Anterior cingulate cortex (tissue), 58 donors: ENCODE measurements at regions not wholly inside any gene's neighbourhood (a gene's known extent, or its start where the extent isn't known, plus 50 kb on each side); places are given as distances from the start of the nearest gene placed in this dataset.
A peak's percentile ranks its signal among the peaks of the same experiment; 100 is the strongest.

Source experiments
- DNase-seq, 58 donors: peaks; one replicate each; lab custom pipeline; 2025; lab: John Stamatoyannopoulos, UW

DNA sequence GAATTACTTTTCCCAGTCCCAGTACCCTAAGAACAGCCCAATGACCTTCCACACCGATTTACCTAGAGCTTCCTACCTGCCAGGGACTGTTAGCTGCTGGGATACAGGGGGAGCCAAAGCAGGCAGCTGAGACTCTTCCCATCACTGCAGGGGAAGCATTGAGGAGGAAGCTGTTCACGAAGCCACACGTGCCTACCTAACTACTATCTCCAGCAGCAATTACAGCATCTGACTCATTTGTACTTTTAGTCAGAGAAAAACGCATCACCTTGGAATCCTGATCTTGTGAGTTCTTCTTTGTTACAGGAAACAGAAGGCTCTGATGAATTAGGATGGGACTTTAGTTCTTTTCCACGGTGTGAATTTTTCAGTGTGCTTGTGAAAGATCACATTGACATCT lies 113.7 kb upstream of the DHX40 start:
- DNase-seq, result peak in 1 of 58 donors; percentile 15

GRCh38 chr17:59454633-59455105 lies 110.7 kb upstream of the DHX40 start:
- no peak for DNase-seq

- peak in 1 of 58 donors; percentile 6 for DNase-seq
These were observed 109.0 kb upstream of the DHX40 start for GRCh38 chr17:59456428-59456827.

DNA sequence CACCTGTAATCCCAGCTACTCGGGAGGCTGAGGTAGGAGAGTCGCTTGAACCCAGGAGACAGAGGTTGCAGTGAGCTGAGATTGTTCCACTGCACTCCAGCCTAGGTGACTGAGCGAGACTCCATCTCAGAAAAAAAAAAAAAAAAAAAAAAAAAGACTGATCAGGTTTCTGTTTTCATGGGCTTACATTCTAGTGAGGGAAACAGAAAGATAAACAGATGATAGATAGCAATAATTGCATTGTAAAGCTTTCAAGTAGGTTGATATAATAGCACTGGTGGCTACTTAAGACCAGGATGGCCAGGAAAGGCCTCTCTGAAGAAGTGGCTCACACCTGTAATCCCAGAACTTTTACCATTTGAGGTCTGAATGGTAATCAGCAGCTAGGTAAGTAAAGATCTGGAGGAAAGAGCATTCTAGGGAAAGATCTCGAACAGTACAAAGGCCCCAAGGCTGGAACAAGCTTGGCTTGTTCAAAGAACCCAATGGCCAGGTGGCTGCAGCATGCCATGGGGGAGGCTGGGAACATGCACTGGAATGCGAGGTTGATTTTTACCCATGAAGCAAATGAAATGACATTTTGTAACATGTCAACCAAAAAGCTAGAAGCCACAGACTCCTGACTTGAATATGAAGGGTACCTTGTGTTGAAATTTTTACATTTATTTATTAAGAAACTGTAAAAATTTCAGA lies 108.3 kb upstream of the DHX40 start:
- no peak for DNase-seq

GRCh38 chr17:59462385-59462784 lies 103.0 kb upstream of the DHX40 start:
- DNase-seq, result no peak

DNA sequence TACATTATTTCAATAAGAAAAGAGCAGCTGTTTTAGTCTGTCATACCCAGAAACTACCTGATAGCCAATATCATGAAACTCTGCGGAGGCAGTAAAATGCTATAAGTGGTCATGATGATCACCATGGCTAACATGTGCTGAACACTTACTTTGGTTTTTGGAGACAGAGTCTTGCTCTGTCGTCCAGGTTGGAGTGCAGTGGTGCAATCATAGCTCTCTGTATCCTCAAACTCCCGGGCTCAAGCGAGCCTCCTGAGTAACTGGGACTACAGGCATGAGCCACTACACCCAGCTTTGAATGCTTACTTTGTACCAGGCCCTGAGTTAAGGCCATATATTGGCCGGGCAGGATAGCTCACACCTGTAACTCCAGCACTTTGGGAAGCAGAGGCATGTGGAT lies 101.2 kb upstream of the DHX40 start:
- DNase-seq, result no peak

DNA sequence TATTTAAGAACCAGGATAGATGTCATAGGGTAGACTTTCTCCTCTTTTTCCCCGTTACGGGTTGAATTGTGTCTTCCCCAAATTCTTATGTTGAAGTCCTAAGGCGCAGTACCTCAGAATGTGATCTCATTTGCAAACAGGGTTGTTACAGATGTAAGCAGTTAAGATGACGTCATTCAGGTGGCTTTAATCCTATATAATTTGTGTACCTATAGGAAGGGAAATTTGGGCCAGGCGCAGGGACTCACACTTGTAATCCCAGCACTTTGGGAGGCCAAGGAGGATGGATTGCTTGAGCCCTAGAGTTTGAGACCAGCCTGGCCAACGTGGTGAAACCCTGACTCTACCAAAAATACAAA lies 99.5 kb upstream of the DHX40 start:
- DNase-seq, result no peak

- DNase-seq, result no peak
These were observed 98.2 kb upstream of the DHX40 start for GRCh38 chr17:59466946-59467801.

- DNase-seq, result no peak
These were observed 95.5 kb upstream of the DHX40 start for GRCh38 chr17:59469786-59470485.

DNA sequence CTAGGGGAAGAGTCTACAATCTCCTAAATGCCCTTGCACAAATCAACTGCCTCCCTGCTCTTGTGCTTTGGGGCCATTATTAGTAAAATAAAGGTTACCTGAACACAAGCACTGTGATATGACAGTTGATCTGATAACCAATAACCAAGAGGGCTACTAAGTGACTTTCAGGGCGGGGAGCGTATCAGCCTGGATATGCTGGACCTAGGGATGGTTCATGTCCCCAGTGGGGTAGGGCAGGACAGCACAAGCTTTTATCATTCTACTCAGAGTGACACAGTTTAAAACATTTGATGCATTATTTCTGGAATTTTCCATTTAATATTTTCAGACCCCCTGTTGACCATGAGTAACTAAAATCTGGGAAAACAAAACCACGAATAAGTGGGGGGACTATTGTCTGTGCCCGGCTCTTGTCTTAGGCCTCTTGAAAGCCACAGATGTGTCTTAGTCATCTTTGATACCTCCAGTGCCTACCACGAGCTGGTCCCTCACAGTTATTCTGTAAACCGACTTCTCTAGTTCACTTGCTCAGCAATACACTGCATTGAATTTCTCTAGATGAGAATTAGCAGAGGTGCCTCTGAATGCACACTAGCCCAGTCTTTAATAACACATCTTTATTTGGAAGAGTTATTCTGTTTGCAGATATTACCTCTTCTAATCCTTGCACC lies 94.6 kb upstream of the DHX40 start:
- no peak for DNase-seq

GRCh38 chr17:59476413-59476812 lies 89.0 kb upstream of the DHX40 start:
- DNase-seq, result no peak

GRCh38 chr17:59479141-59479540 lies 86.3 kb upstream of the DHX40 start:
- DNase-seq, result no peak

- DNase-seq, result no peak
These were observed 81.5 kb upstream of the DHX40 start for GRCh38 chr17:59483860-59484259.

GRCh38 chr17:59485015-59485414 lies 80.4 kb upstream of the DHX40 start:
- DNase-seq, result no peak

DNA sequence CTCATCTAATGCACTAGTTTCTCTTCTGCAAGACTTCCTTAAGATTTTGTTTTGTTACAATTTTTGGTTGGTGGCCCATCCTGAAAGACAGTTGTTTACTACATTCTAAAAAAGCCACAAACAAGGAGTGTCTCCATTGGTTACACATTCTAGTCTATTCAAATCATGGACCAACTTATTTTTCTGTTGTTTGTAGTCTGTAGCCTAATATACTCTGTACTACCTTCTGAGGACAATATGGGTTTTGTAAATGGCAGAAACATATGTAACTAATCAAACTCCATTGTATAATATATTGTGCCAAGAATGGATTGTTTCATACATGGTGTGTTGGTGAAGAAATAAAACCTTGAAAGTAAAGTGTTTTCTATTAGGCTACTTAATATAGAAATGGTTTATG lies 79.5 kb upstream of the DHX40 start:
- DNase-seq, result no peak

DNA sequence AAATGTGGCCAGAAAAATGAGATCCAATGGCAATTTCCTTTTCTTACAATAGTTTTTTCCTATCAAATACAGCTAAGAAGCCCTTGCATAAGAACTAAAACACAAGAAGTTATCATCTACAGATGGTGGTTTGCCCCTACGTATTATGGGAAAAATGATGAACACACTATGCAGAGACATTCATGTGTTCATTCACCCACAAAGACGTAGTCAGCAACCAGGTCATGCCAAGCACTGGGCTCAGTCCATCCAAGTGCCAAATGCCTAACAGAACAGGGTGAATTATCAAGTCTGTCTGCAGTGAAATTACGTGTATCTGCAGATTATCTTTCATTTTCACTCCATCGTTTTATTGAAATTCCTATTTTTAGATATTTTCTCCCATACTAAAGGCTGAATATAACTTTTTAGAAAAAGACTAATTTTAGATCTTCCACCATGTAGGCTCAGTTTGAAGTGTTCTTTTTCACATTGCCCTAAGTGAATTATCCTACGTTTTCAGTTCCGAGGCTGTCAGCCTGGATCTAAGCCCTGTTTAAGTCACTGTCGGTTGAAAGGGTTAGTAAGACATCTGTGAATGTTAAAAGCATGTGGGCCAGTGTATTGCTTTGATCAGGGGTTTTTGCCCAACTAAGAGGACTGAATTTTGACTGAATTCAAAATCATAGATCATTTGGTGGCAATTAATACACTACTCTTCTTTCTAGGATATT lies 78.1 kb upstream of the DHX40 start:
- peak in 1 of 58 donors; percentile 6 for DNase-seq

GRCh38 chr17:59488805-59489204 lies 76.6 kb upstream of the DHX40 start:
- DNase-seq, result no peak

GRCh38 chr17:59490216-59490615 lies 75.2 kb upstream of the DHX40 start:
- peak in 1 of 58 donors; percentile 23 for DNase-seq

DNA sequence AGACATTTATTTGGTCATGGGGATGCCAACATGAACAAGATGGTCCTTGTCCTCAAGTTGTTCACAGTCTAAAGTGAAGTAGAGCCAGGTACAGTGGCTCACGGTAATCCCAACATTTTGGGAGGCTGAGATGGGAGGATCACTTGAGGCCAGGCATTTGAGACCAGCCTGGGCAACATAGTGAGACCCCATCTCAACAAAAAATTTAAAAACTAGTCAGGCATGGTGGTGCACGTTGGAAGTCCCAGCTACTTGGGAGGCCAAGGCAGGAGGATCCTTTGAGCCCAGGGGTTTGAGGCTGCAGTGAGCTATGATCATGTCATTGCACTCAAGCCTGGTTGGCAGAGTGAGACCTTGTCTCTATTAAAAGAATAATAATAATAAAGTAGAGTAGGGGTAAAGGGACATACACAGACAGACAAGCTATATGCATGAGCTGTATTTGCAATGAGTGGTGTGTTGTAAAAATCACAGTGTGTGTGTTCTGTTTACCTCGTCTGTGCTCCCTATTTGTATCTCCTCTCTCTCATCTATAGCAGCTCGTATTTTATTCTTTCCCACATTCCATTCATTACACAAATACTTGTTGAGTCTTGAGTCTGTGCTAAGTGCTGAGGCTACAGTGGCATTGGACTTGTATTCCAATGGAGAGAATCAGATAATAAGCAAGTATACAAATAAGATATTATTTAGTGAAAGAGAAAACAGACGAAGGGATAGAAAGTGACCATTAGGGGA lies 73.9 kb upstream of the DHX40 start:
- DNase-seq, result no peak
